T-helper 2 cell treated with Interferon-gamma antibody and Interleukin-4, amounts not matched to agents 100 ng/mL and 5 ng/mL, for 36 hours (primary cell): ENCODE measurements at regions not wholly inside any gene's neighbourhood (a gene's known extent, or its start where the extent isn't known, plus 50 kb on each side); places are given as distances from the start of the nearest gene placed in this dataset.

Experiments
- intact Hi-C: fragments of 100-400 bp; cut with micrococcal nuclease; formaldehyde crosslinking; loops from one replicate; pipeline ENCODE4 v1.15.1; 2023

DNA sequence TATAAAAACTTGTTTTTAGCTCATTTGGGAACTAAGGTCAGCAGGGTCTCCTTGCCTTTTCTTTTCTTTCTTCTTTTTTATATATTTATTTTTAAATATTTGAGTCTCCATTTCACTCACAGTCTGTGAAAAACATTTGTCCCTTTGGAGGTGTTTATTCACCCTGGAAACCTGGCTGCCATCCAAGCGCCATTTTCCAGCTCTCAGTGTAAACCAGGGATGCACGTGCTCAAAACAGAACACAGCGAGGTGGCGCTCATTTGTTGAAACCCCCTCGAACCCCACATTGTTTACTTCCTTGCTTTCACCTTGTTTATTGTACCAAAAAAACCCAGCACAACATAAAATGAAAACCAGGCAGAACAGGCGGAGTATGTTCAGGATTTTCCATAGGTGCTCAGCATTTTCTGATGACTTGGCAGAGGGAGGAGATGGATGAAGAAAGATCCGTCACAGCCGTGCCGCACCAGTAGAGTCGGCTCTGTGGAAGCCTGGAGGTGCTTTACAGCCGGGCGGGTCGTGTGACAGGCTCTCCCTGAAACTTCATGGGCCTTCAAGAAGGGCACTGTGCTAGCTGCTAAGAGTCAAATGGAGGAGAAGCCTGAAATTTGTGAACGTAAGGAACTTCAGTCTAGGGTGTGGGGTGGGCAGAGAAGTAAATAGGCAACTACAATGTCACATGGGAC, 284.4 kb downstream of the FOXL1 start:
- intact Hi-C loops, result no loop called here

GRCh38 chr16:86863609-86864008, 285.3 kb downstream of the FOXL1 start:
- intact Hi-C loops, result no loop called here

DNA sequence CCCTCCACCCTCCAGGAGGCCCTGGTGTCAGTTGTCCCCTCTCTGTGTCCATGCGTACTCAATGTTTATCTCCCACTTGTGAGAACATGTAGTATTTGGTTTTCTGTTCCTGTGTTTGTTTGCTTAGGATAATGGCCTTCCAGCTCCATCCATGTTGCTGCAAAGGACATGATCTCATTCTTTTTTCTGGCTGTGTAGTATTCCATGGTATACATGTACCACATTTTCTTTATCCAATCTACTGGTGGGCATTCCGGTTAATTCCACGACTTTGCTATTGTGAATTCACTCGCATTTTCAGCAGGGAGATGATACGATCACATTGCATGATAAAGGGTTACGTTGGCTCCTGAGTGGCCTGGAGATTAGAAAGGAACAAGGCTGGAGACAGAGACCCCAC, 286.2 kb downstream of the FOXL1 start:
- intact Hi-C loops, result no loop called here

DNA sequence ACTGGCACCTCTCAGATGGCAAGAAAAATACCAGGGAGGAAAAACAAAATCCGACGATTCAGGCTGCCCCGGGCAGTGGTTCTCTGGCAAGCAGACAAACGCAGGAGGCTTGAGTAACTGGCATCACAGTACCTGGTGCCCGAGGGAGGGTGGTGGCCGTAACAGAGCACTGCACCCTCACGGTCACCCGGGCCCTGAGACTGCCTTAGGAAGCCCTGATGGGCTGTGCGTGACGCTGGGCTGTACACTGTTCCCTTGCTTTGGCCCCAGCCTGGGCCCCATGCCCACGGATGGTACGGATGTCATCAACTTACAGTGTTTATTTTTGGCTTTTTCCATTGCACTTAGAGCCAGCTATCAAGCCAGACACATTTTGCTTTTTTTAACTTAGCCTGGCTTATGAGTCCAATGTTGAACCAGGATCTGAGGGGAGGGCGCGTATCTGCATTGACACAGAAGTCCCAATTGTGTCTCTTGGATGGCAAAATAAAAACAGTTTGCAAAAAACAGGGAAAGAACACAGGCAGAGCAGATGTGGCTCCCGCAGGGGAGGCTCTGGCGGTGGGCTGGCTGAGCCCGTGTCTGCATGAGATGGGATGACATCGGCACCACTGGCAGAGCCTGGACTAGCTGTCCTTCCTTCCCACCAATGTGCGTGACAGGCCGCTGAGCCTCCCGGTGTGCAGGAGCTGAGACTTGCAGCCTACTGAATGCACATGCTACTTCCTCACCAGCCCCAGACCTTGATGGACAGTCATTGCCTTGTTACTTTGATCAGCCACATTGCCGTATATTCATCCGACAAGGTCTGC, 287.7 kb downstream of the FOXL1 start:
- intact Hi-C loops, result no loop called here

- intact Hi-C loops, result no loop called here
These were observed 288.8 kb downstream of the FOXL1 start for GRCh38 chr16:86866986-86867722.

GRCh38 chr16:86868070-86868469, 289.7 kb downstream of the FOXL1 start:
- intact Hi-C loops, result no loop called here

DNA sequence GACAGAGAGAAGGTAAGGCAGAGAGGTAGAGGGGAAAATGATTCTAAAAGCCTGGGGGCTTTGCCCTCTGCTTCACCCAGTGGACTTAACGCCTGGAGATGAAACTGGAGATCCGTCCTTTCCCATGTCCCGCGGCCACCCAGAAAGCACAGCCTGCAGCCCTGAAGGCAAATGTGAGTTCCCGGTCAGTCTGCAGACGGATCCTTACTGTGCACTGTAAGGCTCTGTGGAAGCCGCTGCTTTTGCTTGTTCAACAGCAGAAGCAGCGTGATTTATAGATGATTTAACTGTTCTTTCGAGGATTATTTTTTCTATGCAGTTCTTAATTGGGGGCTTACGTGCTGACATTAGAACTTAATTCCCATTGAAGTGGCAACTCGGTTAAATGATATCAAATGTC, 290.4 kb downstream of the FOXL1 start:
- intact Hi-C loops, result no loop called here

DNA sequence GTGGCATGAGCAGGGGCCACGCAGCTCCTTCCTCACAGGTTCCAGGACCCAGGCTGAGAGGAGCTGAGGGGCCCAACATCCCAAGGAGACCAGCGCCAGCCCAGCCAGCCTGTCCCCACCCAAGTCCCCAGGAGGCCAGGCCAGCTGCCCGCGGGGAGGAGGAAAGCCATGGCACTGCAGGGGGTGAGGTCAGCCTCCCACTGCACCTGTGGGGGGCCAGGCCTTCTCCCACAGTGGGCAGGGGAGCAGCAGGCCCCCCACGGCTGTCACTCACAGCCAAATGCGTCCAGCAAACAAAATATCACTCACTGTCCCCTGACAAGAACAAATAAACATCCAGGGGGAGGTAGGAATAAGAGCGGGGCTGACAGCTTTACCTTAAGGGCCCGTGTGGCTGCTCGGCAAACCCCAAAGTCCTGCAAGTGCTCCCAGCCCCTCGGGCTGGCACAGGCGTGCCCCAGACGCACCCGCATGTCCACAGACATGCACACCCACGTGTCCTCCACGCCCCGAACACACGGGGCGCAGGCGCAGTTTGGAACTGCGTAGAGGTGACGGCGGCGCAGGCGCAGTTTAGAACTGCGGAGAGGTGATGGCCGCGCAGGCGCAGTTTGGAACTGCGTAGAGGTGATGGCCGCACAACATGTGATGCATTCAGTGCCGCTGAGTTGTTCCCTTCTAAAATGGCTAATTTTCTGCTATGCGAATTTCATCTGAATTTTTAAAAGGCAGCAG, 291.1 kb downstream of the FOXL1 start:
- intact Hi-C loops, result no loop called here

GRCh38 chr16:86870380-86870779, 292.0 kb downstream of the FOXL1 start:
- intact Hi-C loops, result no loop called here

DNA sequence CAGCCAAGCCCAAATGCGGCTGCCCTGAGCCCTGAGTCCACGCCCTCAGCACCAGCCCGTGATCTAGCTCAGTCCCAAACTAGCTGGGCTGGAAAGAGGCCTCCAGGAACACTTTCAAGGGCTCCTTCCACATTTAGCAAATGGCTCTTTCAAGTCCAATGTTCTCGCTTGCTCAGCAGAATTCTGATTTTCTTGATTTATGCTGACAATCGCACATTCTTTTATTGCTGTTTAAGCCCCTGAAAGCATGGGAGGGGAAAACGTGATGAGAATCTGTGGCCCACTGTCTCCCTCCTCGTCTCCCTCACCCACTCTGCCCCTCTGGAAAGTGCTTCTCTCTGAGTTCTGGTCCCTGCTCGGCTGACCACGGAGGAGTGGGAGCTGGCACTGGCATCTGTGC, 293.8 kb downstream of the FOXL1 start:
- intact Hi-C loops, result no loop called here

GRCh38 chr16:86872833-86873232, 294.5 kb downstream of the FOXL1 start:
- intact Hi-C loops, result no loop called here

DNA sequence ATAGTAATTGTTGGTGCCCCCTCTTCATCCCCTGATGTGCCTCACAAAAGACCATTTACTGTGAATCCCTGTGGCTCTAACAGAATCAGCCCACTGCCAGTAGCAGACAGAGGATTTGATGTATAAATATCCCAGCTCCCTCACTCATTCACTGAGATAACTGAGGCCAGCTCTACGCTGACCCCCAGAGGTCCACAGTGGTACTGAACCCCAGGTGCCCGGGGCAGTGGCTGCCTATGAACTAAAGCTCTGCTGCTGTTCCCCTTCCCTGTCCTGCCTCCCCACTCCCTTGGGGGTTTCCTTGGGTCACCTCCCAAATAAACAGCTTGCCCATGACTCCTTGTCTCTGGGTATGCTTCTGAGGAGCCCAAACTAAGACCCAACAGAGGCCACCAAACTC, 295.8 kb downstream of the FOXL1 start:
- intact Hi-C loops, result no loop called here

GRCh38 chr16:86876499-86876898, 298.1 kb downstream of the FOXL1 start:
- intact Hi-C loops, result no loop called here

DNA sequence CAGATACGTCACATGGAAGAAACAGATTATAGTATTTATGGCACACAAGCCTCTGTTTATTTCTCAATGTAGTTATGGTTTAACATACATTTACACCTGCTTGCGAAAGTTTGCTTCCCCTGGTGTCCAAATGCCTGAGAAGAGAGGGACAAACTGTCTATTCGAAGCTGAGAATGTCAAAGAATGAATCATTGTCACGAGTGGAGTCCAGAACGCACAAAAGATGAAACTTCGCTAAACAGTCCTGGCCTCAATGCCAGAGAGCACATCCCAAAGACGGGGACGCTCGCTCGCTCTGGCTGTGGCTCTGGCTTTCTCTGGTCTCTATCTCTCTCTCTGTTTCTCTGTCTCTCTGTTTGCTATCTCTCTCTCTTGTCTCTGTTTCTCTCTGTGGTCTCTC, 298.8 kb downstream of the FOXL1 start:
- intact Hi-C loops, result no loop called here

DNA sequence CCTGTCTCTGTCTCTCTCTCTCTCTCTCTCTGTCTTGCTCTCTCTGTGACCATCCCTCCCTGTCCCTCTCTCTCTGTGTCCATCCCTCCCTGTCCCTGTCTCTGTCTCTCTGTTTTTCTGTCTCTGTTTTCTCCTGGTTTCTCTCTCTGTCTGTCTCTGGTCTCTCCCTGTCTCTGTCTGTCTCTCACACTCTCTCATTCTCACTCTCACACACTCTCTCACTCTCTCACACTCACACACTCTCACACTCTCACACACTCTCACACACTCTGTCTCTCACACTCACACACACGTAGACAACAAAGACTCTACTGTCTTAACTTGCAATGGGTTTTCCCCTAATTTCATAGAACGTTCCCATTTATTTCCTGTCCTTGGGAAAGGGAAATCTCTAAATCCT, 299.5 kb downstream of the FOXL1 start:
- intact Hi-C loops, result no loop called here

GRCh38 chr16:86878236-86879080, 300.1 kb downstream of the FOXL1 start:
- intact Hi-C loops, result no loop called here

DNA sequence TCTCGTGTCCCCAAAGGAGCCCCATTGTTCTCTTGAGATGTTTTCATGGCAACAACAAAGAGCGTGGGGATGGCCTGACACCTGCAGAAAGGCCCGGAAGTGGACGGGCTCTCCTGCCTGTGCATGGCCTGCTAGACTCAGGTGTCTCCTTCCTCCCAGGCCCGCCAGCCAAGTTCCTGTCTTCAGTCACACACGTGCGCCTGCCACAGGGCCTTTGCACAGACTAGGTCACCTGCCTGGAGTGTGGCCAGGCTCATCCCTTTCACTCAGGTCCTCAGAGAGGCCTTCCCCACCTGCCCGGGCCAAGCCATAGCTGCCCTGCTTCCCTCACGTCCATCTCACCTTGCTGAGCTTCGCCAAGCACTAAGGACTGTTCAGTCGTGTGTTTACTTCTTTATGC, 300.9 kb downstream of the FOXL1 start:
- intact Hi-C loops, result no loop called here

DNA sequence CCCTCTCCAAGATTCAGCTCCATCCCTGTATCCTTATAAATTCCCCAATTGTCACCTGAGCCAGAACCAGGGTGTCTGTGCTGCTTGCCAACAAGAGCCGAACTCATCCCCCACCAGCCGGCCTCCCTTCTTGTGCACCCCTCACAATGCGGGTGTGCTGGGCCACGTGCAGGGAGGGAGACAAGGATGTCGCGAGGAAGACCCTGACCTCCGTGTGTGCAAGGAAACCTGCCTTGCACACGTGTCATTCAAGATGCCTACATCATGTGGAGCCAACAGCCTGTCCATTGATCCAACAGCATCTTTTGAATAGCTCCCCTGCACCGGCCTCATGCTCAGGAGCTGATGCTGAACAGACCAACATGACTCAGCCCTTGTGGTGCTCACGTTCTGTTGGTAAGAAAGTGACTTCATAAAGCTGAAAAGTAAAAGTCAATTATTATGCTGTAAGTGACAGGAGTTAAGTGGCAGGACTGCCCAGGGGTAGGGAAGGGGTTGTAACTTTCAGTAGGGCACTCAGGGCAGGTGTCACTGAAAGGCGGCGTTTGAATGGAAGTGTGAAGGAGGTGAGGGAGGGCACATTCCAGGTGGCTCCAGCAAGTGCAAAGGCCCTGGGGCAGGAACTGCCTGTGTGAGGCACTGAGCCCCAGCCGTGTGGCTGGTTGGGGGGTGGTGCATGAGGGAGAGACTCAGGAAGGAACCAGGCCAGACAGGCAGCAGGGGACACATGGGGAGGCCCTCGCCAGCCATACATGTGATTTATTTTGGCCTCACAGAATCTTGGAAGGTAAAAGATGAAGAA, 302.2 kb downstream of the FOXL1 start:
- intact Hi-C loops, result no loop called here

DNA sequence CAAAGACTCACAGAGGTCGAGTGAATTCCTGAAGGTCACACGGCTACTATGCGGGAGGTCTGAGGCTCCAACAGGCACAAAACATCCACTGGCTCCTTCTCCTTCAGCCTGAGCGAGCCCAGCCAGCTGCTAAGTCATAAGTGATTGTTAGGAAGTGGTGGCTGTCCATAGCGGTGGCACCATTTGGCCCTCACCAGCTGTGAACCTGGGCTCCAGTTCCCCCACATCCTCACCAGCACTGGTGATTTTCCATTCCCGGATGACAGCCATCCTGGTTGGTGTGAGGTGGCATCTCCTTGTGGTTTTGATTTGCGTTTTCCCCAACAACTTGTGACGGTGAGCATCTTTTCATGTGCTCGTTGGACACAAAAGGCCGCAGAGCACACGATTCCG, 302.8 kb downstream of the FOXL1 start:
- intact Hi-C loops, result no loop called here

GRCh38 chr16:86881861-86882273, 303.5 kb downstream of the FOXL1 start:
- intact Hi-C loops, result no loop called here
